Brain pericyte (primary cell): ENCODE measurements at regions not wholly inside any gene's neighbourhood (a gene's known extent, or its start where the extent isn't known, plus 50 kb on each side); places are given as distances from the start of the nearest gene placed in this dataset.
"Not testable (repeated sequence)": the region's sequence is repeated elsewhere in the genome, so short reads cannot be mapped to it uniquely, and the experiment has no call there.

Experiments used
- DNase-seq: peaks from one replicate; pipeline ENCODE4 v3.0.0-alpha.2; 2012; ENCODE audit warnings: low read depth, low spot score

- DNase-seq = no peak
Measured at GRCh38 chr3:166453478-166453877, 616.3 kb upstream of the BCHE start.

- DNase-seq = no peak
Measured at GRCh38 chr3:166451997-166452396, 614.8 kb upstream of the BCHE start.

- DNase-seq = no peak
Measured at GRCh38 chr3:166447513-166447912, 610.3 kb upstream of the BCHE start.

GRCh38 chr3:166446986-166447385, 609.8 kb upstream of the BCHE start:
- DNase-seq = no peak

- DNase-seq = no peak
Measured at GRCh38 chr3:166446291-166446690, 609.1 kb upstream of the BCHE start.

- DNase-seq = no peak
Measured at GRCh38 chr3:166445865-166446264, 608.6 kb upstream of the BCHE start.

- DNase-seq = no peak
Measured at GRCh38 chr3:166444756-166445155, 607.5 kb upstream of the BCHE start.

GRCh38 chr3:166444336-166444735, 607.1 kb upstream of the BCHE start:
- DNase-seq = no peak

- DNase-seq = no peak
Measured at GRCh38 chr3:166435469-166436057, 598.3 kb upstream of the BCHE start.

GRCh38 chr3:166433060-166433459, 595.8 kb upstream of the BCHE start:
- DNase-seq = no peak

- no peak for DNase-seq
Measured at GRCh38 chr3:166425900-166426611, 588.8 kb upstream of the BCHE start.

GRCh38 chr3:166425021-166425420, 587.8 kb upstream of the BCHE start:
- DNase-seq = no peak

GRCh38 chr3:166423824-166424513, 586.7 kb upstream of the BCHE start:
- DNase-seq = not testable (repeated sequence)

GRCh38 chr3:166422556-166422955, 585.3 kb upstream of the BCHE start:
- DNase-seq = no peak

GRCh38 chr3:166420071-166420470, 582.8 kb upstream of the BCHE start:
- DNase-seq = no peak

- no peak for DNase-seq
Measured at GRCh38 chr3:166405896-166406295, 568.7 kb upstream of the BCHE start.

GRCh38 chr3:166405465-166405864, 568.2 kb upstream of the BCHE start:
- no peak for DNase-seq

GRCh38 chr3:166390303-166390702, 553.1 kb upstream of the BCHE start:
- no peak for DNase-seq

GRCh38 chr3:166388321-166388720, 551.1 kb upstream of the BCHE start:
- DNase-seq = no peak

GRCh38 chr3:166372571-166373106, 535.4 kb upstream of the BCHE start:
- DNase-seq = no peak

GRCh38 chr3:166367947-166368533, 530.8 kb upstream of the BCHE start:
- DNase-seq = no peak

GRCh38 chr3:166362698-166363097, 525.5 kb upstream of the BCHE start:
- DNase-seq = no peak
